ENCODE measurements at regions not wholly inside any gene's neighbourhood (a gene's known extent, or its start where the extent isn't known, plus 50 kb on each side); places are given as distances from the start of the nearest gene placed in this dataset.
"Not testable (repeated sequence)": the region's sequence is repeated elsewhere in the genome, so short reads cannot be mapped to it uniquely, and the experiment has no call there.

DNA sequence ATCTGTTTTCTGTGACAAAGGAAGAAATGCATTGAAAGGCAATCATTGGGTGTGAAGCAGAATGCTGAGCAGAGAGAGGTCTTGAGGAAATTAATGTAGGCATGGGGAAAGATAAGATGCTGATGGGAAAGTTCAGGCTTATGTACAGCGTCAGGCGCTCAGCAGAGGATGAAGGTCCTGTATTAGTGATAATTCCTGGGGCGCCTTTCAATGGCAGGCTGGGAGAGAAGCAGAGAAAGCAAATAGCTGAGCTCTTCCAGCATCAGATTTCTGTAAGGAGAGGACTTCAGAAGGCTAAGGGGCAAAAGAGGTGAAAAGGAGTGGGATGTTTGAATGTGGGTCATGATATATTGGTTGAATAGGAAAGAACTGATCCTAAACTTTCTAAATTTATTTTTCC is 129.8 kb downstream of the HNMT start:
- DNase-seq = no peak
- no peaks in the 10 kb centered on the region for H3K4me1 ChIP-seq
- no peak overlapping the region for H3K4me3 ChIP-seq
- in situ Hi-C loops (cut with MboI; ENCODE audit: low pct_ligation_motif_present in 1 of 4, low pct_unique_long_range_greater_than_20kb in 1 of 4, low sequenced_read_pairs in 3 of 4) (loop anchor here in 2 of 4 donors (25.0 kb wide), 2 partner anchors 157 to 182 kb away; no protein-coding TSS in a partner anchor), intact Hi-C loops (cut with DNase I; ENCODE audit: low total_unique reads) (no loop called here)
- H3K9me3 ChIP-seq = no peaks in the 10 kb centered on the region
- no peaks in the 10 kb centered on the region for H3K36me3 ChIP-seq
- H3K27me3 ChIP-seq = no peaks in the 10 kb centered on the region
- TF ChIP-seq POLR2AphosphoS5 (IDR thresholded peaks at IDR 0.05) (no peak), EP300 (IDR thresholded peaks at IDR 0.05; ENCODE audit: low read depth) (no peak), POLR2A (IDR thresholded peaks at IDR 0.05) (no peak)
- TF ChIP-seq, protein P1, sequence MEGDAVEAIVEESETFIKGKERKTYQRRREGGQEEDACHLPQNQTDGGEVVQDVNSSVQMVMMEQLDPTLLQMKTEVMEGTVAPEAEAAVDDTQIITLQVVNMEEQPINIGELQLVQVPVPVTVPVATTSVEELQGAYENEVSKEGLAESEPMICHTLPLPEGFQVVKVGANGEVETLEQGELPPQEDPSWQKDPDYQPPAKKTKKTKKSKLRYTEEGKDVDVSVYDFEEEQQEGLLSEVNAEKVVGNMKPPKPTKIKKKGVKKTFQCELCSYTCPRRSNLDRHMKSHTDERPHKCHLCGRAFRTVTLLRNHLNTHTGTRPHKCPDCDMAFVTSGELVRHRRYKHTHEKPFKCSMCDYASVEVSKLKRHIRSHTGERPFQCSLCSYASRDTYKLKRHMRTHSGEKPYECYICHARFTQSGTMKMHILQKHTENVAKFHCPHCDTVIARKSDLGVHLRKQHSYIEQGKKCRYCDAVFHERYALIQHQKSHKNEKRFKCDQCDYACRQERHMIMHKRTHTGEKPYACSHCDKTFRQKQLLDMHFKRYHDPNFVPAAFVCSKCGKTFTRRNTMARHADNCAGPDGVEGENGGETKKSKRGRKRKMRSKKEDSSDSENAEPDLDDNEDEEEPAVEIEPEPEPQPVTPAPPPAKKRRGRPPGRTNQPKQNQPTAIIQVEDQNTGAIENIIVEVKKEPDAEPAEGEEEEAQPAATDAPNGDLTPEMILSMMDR (IDR thresholded peaks at IDR 0.05) = no peak
- no peak overlapping the region for H3K27ac ChIP-seq
- WGBS, 2 donors (ENCODE audit: low coverage in 1 of 2) = 96 to 100% methylated on average over 3 of the region's 3 CpGs

DNA sequence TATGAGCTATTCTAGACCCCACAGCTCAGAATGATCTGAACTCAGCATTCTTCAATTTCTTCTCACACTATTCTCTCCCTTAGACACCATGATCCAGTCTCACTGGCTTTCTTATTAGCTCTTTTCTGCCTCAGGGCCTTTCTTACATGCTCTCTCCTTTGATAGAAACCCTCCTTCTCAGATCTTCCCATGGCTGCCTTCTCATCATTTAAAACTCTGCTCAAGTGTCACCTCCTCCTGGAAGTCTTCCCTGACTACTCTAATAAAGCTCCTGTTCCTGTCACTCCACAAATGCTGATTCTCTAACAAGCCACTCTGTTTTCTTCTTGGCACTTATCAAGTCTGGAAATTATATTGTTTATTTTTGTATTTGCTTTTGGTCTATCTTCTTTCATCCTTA is 131.1 kb downstream of the HNMT start:
- H3K36me3 ChIP-seq = no peaks in the 10 kb centered on the region
- no peak for DNase-seq
- no peaks in the 10 kb centered on the region for H3K9me3 ChIP-seq
- H3K4me3 ChIP-seq = no peak overlapping the region
- intact Hi-C loops (cut with DNase I; ENCODE audit: low total_unique reads) = no loop called here
- H3K27me3 ChIP-seq = no peaks in the 10 kb centered on the region
- H3K27ac ChIP-seq = no peak overlapping the region
- in situ Hi-C loops (cut with MboI; ENCODE audit: low pct_ligation_motif_present in 1 of 4, low pct_unique_long_range_greater_than_20kb in 1 of 4, low sequenced_read_pairs in 3 of 4) = loop anchor here in 2 of 4 donors (25.0 kb wide), 2 partner anchors 158 to 183 kb away; no protein-coding TSS in a partner anchor
- TF ChIP-seq, protein P1 (IDR thresholded peaks at IDR 0.05) = no peak
- TF ChIP-seq POLR2AphosphoS5 (IDR thresholded peaks at IDR 0.05) = no peak
- TF ChIP-seq EP300 (IDR thresholded peaks at IDR 0.05; ENCODE audit: low read depth) = no peak
- TF ChIP-seq POLR2A (IDR thresholded peaks at IDR 0.05) = no peak
- no peaks in the 10 kb centered on the region for H3K4me1 ChIP-seq

DNA sequence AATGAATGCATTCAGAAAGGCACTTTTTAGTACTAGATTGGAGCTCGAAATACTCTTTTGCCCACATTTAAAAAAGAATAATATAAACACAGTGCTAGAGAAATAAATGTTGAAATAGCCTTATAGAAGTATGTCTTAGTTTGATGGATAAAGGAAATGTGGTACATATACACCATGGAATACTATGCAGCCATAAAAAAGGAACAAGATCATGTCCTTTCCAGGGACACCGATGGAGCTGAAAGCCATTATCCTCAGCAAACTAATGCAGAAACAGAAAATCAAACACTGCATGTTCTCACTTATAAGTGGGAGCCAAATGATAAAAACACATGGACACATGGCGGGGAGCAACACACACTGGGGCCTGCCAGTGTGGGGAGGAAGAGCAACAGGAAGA is 135.0 kb downstream of the HNMT start:
- H3K36me3 ChIP-seq; H3K9me3 ChIP-seq; H3K4me3 ChIP-seq; H3K27ac ChIP-seq; H3K27me3 ChIP-seq; DNase-seq; H3K4me1 ChIP-seq; intact Hi-C loops (cut with DNase I; ENCODE audit: low total_unique reads): not testable (repeated sequence)
- WGBS, 2 donors (ENCODE audit: low coverage in 1 of 2) = 84 to 95% methylated on average over 3 of the region's 3 CpGs
- in situ Hi-C loops (cut with MboI; ENCODE audit: low pct_ligation_motif_present in 1 of 4, low pct_unique_long_range_greater_than_20kb in 1 of 4, low sequenced_read_pairs in 3 of 4) = loop anchor here in 2 of 4 donors (25.0 kb wide), 2 partner anchors 162 to 187 kb away; no protein-coding TSS in a partner anchor

DNA sequence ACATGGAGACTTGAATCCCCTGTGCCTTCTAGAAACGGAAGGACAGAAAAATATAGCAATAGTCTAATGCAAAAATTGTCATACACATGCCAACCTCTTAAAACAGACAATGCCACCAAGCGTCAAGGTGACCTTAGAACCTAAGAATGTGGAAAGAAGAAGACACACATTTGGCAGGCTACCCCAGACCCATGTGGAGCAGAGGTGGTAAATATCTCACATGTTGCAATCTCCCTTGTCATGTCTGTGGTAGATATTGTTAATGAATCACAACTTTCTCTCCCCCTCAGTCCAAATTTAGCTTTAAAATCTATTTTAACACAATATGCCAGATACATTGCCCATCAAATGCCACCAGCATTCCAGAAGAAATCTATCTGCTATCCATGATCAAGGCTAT is 137.4 kb downstream of the HNMT start:
- in situ Hi-C loops (cut with MboI; ENCODE audit: low pct_ligation_motif_present in 1 of 4, low pct_unique_long_range_greater_than_20kb in 1 of 4, low sequenced_read_pairs in 3 of 4) = no loop called here
- H3K4me1 ChIP-seq = no peaks in the 10 kb centered on the region
- no peaks in the 10 kb centered on the region for H3K36me3 ChIP-seq
- TF ChIP-seq POLR2A (IDR thresholded peaks at IDR 0.05) = no peak
- TF ChIP-seq POLR2AphosphoS5 (IDR thresholded peaks at IDR 0.05) = no peak
- TF ChIP-seq, protein P1 (IDR thresholded peaks at IDR 0.05) = no peak
- TF ChIP-seq EP300 (IDR thresholded peaks at IDR 0.05; ENCODE audit: low read depth) = no peak
- no peaks in the 10 kb centered on the region for H3K9me3 ChIP-seq
- no peak overlapping the region for H3K4me3 ChIP-seq
- WGBS, 2 donors (ENCODE audit: low coverage in 1 of 2) = 86 to 100% methylated on average over 2 of the region's 2 CpGs
- no peak overlapping the region for H3K27ac ChIP-seq
- intact Hi-C loops (cut with DNase I; ENCODE audit: low total_unique reads) = no loop called here
- DNase-seq = no peak
- H3K27me3 ChIP-seq = no peaks in the 10 kb centered on the region

DNA sequence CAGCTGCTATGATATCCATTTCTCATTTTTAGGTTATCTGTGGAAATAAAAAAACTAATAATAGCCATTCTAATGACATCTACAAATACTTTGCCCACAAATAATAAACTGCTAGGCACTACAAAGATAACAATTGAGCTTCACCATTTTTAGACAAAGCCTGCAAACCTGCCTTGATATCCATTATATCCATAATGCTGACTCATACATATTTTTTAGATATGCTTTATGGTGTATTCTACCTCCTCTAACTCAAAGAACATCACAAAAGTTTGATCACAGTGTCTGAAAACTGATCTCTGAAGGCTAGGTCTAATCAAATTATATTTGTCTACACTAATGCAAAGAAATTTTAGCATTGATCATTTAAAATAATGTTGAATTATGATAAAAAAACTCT is 138.4 kb downstream of the HNMT start:
- in situ Hi-C loops (cut with MboI; ENCODE audit: low pct_ligation_motif_present in 1 of 4, low pct_unique_long_range_greater_than_20kb in 1 of 4, low sequenced_read_pairs in 3 of 4) = no loop called here
- H3K4me1 ChIP-seq = no peaks in the 10 kb centered on the region

More for the DNA sequence above, 138.4 kb downstream of the HNMT start:
- intact Hi-C loops (cut with DNase I; ENCODE audit: low total_unique reads) = no loop called here
- H3K36me3 ChIP-seq = no peaks in the 10 kb centered on the region
- H3K9me3 ChIP-seq = no peaks in the 10 kb centered on the region
- no peak overlapping the region for H3K27ac ChIP-seq
- no peak for DNase-seq
- H3K4me3 ChIP-seq = no peak overlapping the region
- TF ChIP-seq EP300 (IDR thresholded peaks at IDR 0.05; ENCODE audit: low read depth) (no peak), POLR2AphosphoS5 (IDR thresholded peaks at IDR 0.05) (no peak), POLR2A (IDR thresholded peaks at IDR 0.05) (no peak)
- TF ChIP-seq, protein P1 (IDR thresholded peaks at IDR 0.05) = no peak
- no peaks in the 10 kb centered on the region for H3K27me3 ChIP-seq

Measured in transverse colon (tissue), 4 donors.